Upper lobe of left lung (tissue), 6 donors: ENCODE measurements at regions not wholly inside any gene's neighbourhood (a gene's known extent, or its start where the extent isn't known, plus 50 kb on each side); places are given as distances from the start of the nearest gene placed in this dataset.

Experiments
- ATAC-seq, 2 donors: fragments of 200-7000 bp; cut with Tn5 transposase; one replicate each; pipeline ENCODE4 v1.9.1; 2022; ENCODE audit warnings: mild to moderate bottlenecking in 2 of 2, moderate library complexity in 2 of 2; ENCODE audit not compliant: low FRiP score in 2 of 2
- DNase-seq, 2 donors: peaks; one replicate each; pipeline ENCODE4 v3.0.0-alpha.2; 2019 to 2020
- H3K27ac ChIP-seq, 4 donors: fragments of 200-600 bp; sonication (generic); one replicate each; pipeline ENCODE4 v1.5.1; 2016 to 2019
- H3K27me3 ChIP-seq, 4 donors: fragments of 200-600 bp; sonication (generic); one replicate each; pipeline ENCODE4 v1.5.1; 2017 to 2019
- H3K36me3 ChIP-seq, 4 donors: fragments of 200-600 bp; sonication (generic); one replicate each; pipeline ENCODE4 v1.5.1; 2016 to 2019
- H3K4me1 ChIP-seq, 4 donors: fragments of 200-600 bp; sonication (generic); one replicate each; pipeline ENCODE4 v1.5.1; 2018 to 2019
- H3K4me3 ChIP-seq, 4 donors: fragments of 200-600 bp; sonication (generic); one replicate each; pipeline ENCODE4 v1.5.1; 2017 to 2019; ENCODE audit warnings: mild to moderate bottlenecking in 2 of 4, moderate library complexity in 1 of 4
- H3K9me3 ChIP-seq, 4 donors: fragments of 200-600 bp; sonication (generic); one replicate each; pipeline ENCODE4 v1.5.1; 2018 to 2019
- CTCF ChIP-seq, 6 experiments: fragments of 450-650 bp in 4 of 6; fragments of 200-600 bp in 2 of 6; sonication (generic) in 2 of 6; IDR thresholded peaks; one replicate each; pipeline ENCODE4 v1.5.1; 2016 to 2019; ENCODE audit warnings: antibody characterized with exemption in 6 of 6
- EP300 ChIP-seq, 4 donors: sonication (generic); formaldehyde crosslinking; IDR thresholded peaks; one replicate each; pipeline ENCODE4 v1.5.1; 2017; ENCODE audit warnings: antibody characterized with exemption in 4 of 4, control low read depth in 2 of 4
- POLR2A ChIP-seq, 4 donors: fragments of 450-650 bp; IDR thresholded peaks; one replicate each; pipeline ENCODE4 v1.5.1; 2016 to 2017; ENCODE audit warnings: antibody characterized with exemption in 4 of 4, mild to moderate bottlenecking in 2 of 4
- POLR2AphosphoS5 ChIP-seq, 2 donors: sonication (generic); formaldehyde crosslinking; IDR thresholded peaks; one replicate each; pipeline ENCODE4 v1.5.1; 2017; ENCODE audit warnings: antibody characterized with exemption in 2 of 2
- WGBS, 2 donors: methylation state at CpG; one replicate each; pipeline ENCODE4 v1.1.5; 2017 to 2018; 5-methylcytosine and 5-hydroxymethylcytosine counted together
- donor health status: DM: no; HTN: no; CAD: no; lungs with moderate emphysema.
- donor health status: DM: no; HTN: yes; CAD: no; lungs with severe emphysema.

DNA sequence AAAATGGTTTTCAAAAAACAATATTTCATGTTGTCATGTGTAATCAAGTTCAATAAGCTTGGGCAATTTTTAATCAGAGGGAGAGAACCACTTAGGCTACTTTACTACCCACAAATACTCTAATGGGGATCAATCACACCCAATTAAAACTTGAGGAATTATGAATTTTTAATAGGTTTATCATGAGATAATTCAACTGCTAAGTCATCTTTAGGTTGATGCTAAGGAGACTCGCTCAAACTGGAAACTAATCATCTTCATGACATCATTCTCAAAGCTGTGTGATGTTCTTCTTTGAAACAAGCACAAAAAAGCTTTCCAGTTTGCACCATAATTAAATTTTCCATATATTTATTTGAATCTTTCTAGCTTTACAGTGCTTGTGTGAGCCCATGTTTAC is 867.5 kb downstream of the MAT2B start:
- no peak for TF ChIP-seq POLR2A (IDR thresholded peaks at IDR 0.05)
- no peak for TF ChIP-seq CTCF (IDR thresholded peaks at IDR 0.05)
- TF ChIP-seq POLR2AphosphoS5 (IDR thresholded peaks at IDR 0.05), result no peak
- no peak for TF ChIP-seq EP300 (IDR thresholded peaks at IDR 0.05)
- WGBS, 2 donors, result 85 to 96% methylated on average over 1 of the region's 1 CpG
- no peak overlapping the region for H3K4me3 ChIP-seq
- ATAC-seq (no peak), DNase-seq (no peak)
- no peaks in the 10 kb centered on the region for H3K36me3 ChIP-seq
- no peaks in the 10 kb centered on the region for H3K27me3 ChIP-seq
- H3K9me3 ChIP-seq, result no peaks in the 10 kb centered on the region
- no peak overlapping the region for H3K27ac ChIP-seq
- H3K4me1 ChIP-seq, result no peaks in the 10 kb centered on the region

GRCh38 chr5:164373876-164374275 is 868.5 kb downstream of the MAT2B start:
- TF ChIP-seq POLR2A (IDR thresholded peaks at IDR 0.05) (no peak), POLR2AphosphoS5 (IDR thresholded peaks at IDR 0.05) (no peak), EP300 (IDR thresholded peaks at IDR 0.05) (no peak), CTCF (IDR thresholded peaks at IDR 0.05) (no peak)
- 46 to 49% methylated on average over 2 of the region's 2 CpGs for WGBS, 2 donors
- Histone ChIP-seq H3K27ac (no peak overlapping the region), H3K36me3 (no peaks in the 10 kb centered on the region), H3K9me3 (no peaks in the 10 kb centered on the region), H3K27me3 (no peaks in the 10 kb centered on the region), H3K4me1 (no peaks in the 10 kb centered on the region), H3K4me3 (no peak overlapping the region)
- ATAC-seq (no peak), DNase-seq (no peak)

DNA sequence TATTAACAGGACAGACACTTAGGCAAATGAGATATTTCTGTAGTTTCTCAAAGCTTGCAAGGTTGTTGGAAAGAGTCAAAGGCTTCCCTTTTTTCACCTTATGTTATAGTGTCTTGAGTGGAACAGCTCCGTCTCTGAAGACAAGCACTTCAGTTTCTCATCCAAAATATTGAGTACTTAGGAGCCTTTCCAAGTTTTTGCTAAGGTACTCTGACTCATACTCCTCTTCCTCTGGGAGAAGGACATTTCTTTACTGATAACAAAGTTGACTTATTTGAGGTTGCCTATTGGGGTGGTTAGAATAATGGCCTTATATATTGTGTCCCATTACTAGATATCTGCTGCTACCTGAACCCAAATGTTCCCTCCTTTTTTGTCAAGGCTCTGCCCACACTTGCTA is 869.6 kb downstream of the MAT2B start:
- Histone ChIP-seq H3K4me1 (no peaks in the 10 kb centered on the region), H3K36me3 (no peaks in the 10 kb centered on the region), H3K4me3 (no peak overlapping the region), H3K9me3 (peaks cover 0 to 2% (median 0%) of the 10 kb centered on the region in 4 donors), H3K27ac (no peak overlapping the region), H3K27me3 (no peaks in the 10 kb centered on the region)
- WGBS, 2 donors, result 39 to 63% methylated on average over 1 of the region's 1 CpG
- DNase-seq (no peak), ATAC-seq (no peak)
- TF ChIP-seq EP300 (IDR thresholded peaks at IDR 0.05), result no peak
- TF ChIP-seq POLR2AphosphoS5 (IDR thresholded peaks at IDR 0.05), result no peak
- TF ChIP-seq CTCF (IDR thresholded peaks at IDR 0.05), result no peak
- TF ChIP-seq POLR2A (IDR thresholded peaks at IDR 0.05), result no peak

GRCh38 chr5:164376843-164377242 is 871.4 kb downstream of the MAT2B start:
- Histone ChIP-seq H3K4me1 (no peaks in the 10 kb centered on the region), H3K4me3 (no peak overlapping the region), H3K36me3 (no peaks in the 10 kb centered on the region), H3K27ac (no peak overlapping the region), H3K27me3 (no peaks in the 10 kb centered on the region), H3K9me3 (peaks cover 0 to 2% (median 0%) of the 10 kb centered on the region in 4 donors)
- no peak for TF ChIP-seq CTCF (IDR thresholded peaks at IDR 0.05)
- no peak for TF ChIP-seq POLR2A (IDR thresholded peaks at IDR 0.05)
- TF ChIP-seq POLR2AphosphoS5 (IDR thresholded peaks at IDR 0.05), result no peak
- TF ChIP-seq EP300 (IDR thresholded peaks at IDR 0.05), result no peak
- DNase-seq, result no peak
- ATAC-seq, result no peak

- Histone ChIP-seq H3K27me3 (no peaks in the 10 kb centered on the region), H3K4me1 (no peaks in the 10 kb centered on the region), H3K4me3 (no peak overlapping the region), H3K36me3 (no peaks in the 10 kb centered on the region), H3K27ac (no peak overlapping the region), H3K9me3 (peaks cover 0 to 2% (median 0%) of the 10 kb centered on the region in 4 donors)
- DNase-seq (no peak), ATAC-seq (no peak)
- no peak for TF ChIP-seq POLR2AphosphoS5 (IDR thresholded peaks at IDR 0.05)
- no peak for TF ChIP-seq CTCF (IDR thresholded peaks at IDR 0.05)
- no peak for TF ChIP-seq POLR2A (IDR thresholded peaks at IDR 0.05)
- no peak for TF ChIP-seq EP300 (IDR thresholded peaks at IDR 0.05)
Observed at GRCh38 chr5:164377746-164378145, 872.3 kb downstream of the MAT2B start.
